ENCODE measurements at regions not wholly inside any gene's neighbourhood (a gene's known extent, or its start where the extent isn't known, plus 50 kb on each side); places are given as distances from the start of the nearest gene placed in this dataset.

GRCh38 chr4:31545330-31545729 is 825.2 kb downstream of the PCDH7 start:
- no peak for TF ChIP-seq EP300 (IDR thresholded peaks at IDR 0.05)
- TF ChIP-seq CTCF (IDR thresholded peaks at IDR 0.05): no peak
- no peak for TF ChIP-seq POLR2A (IDR thresholded peaks at IDR 0.05)
- TF ChIP-seq POLR2AphosphoS5 (IDR thresholded peaks at IDR 0.05): no peak
- H3K4me3 ChIP-seq: no peak overlapping the region
- no peak overlapping the region for H3K27ac ChIP-seq
- ATAC-seq (ENCODE audit: low FRiP score in 2 of 2) (no peak), DNase-seq (no peak)
- no peaks in the 10 kb centered on the region for H3K4me1 ChIP-seq
- no peaks in the 10 kb centered on the region for H3K9me3 ChIP-seq
- no peaks in the 10 kb centered on the region for H3K27me3 ChIP-seq
- no peaks in the 10 kb centered on the region for H3K36me3 ChIP-seq

GRCh38 chr4:31545755-31546154 is 825.6 kb downstream of the PCDH7 start:
- no peak for TF ChIP-seq EP300 (IDR thresholded peaks at IDR 0.05)
- TF ChIP-seq POLR2AphosphoS5 (IDR thresholded peaks at IDR 0.05): no peak
- TF ChIP-seq POLR2A (IDR thresholded peaks at IDR 0.05): no peak
- TF ChIP-seq CTCF (IDR thresholded peaks at IDR 0.05): no peak
- 62 to 64% methylated on average over 1 of the region's 1 CpG for WGBS, 2 donors
- Histone ChIP-seq H3K4me1 (no peaks in the 10 kb centered on the region), H3K36me3 (no peaks in the 10 kb centered on the region), H3K27ac (no peak overlapping the region), H3K9me3 (no peaks in the 10 kb centered on the region), H3K27me3 (no peaks in the 10 kb centered on the region), H3K4me3 (no peak overlapping the region)
- no peak for DNase-seq
- ATAC-seq (ENCODE audit: low FRiP score in 2 of 2): no peak

GRCh38 chr4:31548021-31548420 is 827.9 kb downstream of the PCDH7 start:
- H3K4me1 ChIP-seq: no peaks in the 10 kb centered on the region
- no peak overlapping the region for H3K4me3 ChIP-seq
- no peaks in the 10 kb centered on the region for H3K27me3 ChIP-seq
- DNase-seq (no peak), ATAC-seq (ENCODE audit: low FRiP score in 2 of 2) (no peak)
- no peaks in the 10 kb centered on the region for H3K9me3 ChIP-seq
- H3K36me3 ChIP-seq: no peaks in the 10 kb centered on the region
- TF ChIP-seq EP300 (IDR thresholded peaks at IDR 0.05) (no peak), POLR2AphosphoS5 (IDR thresholded peaks at IDR 0.05) (no peak), POLR2A (IDR thresholded peaks at IDR 0.05) (no peak), CTCF (IDR thresholded peaks at IDR 0.05) (no peak)
- 55 to 63% methylated on average over 2 of the region's 2 CpGs for WGBS, 2 donors
- H3K27ac ChIP-seq: no peak overlapping the region

- H3K27me3 ChIP-seq: no peaks in the 10 kb centered on the region
- DNase-seq (no peak), ATAC-seq (ENCODE audit: low FRiP score in 2 of 2) (no peak)
- no peak for TF ChIP-seq CTCF (IDR thresholded peaks at IDR 0.05)
- TF ChIP-seq POLR2AphosphoS5 (IDR thresholded peaks at IDR 0.05): no peak
- no peak for TF ChIP-seq POLR2A (IDR thresholded peaks at IDR 0.05)
- TF ChIP-seq EP300 (IDR thresholded peaks at IDR 0.05): no peak
- WGBS, 2 donors: 41 to 45% methylated on average over 2 of the region's 2 CpGs
- no peaks in the 10 kb centered on the region for H3K36me3 ChIP-seq
- H3K4me1 ChIP-seq: no peaks in the 10 kb centered on the region
- no peak overlapping the region for H3K4me3 ChIP-seq
- no peaks in the 10 kb centered on the region for H3K9me3 ChIP-seq
- no peak overlapping the region for H3K27ac ChIP-seq
These were observed 828.7 kb downstream of the PCDH7 start for GRCh38 chr4:31548823-31549222.

- H3K9me3 ChIP-seq: no peaks in the 10 kb centered on the region
- H3K27me3 ChIP-seq: no peaks in the 10 kb centered on the region
- 88 to 100% methylated on average over 1 of the region's 1 CpG for WGBS, 2 donors
- DNase-seq (no peak), ATAC-seq (ENCODE audit: low FRiP score in 2 of 2) (no peak)
- no peaks in the 10 kb centered on the region for H3K4me1 ChIP-seq
- H3K4me3 ChIP-seq: no peak overlapping the region
- no peak for TF ChIP-seq POLR2A (IDR thresholded peaks at IDR 0.05)
- no peak for TF ChIP-seq CTCF (IDR thresholded peaks at IDR 0.05)
- TF ChIP-seq EP300 (IDR thresholded peaks at IDR 0.05): no peak
- TF ChIP-seq POLR2AphosphoS5 (IDR thresholded peaks at IDR 0.05): no peak
- no peaks in the 10 kb centered on the region for H3K36me3 ChIP-seq
- H3K27ac ChIP-seq: no peak overlapping the region
These were observed 829.1 kb downstream of the PCDH7 start for GRCh38 chr4:31549256-31549655.
